Mucosa of gallbladder (tissue), 1 donor: ENCODE measurements at regions not wholly inside any gene's neighbourhood (a gene's known extent, or its start where the extent isn't known, plus 50 kb on each side); places are given as distances from the start of the nearest gene placed in this dataset.
"Not testable (repeated sequence)": the region's sequence is repeated elsewhere in the genome, so short reads cannot be mapped to it uniquely, and the experiment has no call there.

Experiments
- DNase-seq: peaks from one replicate; pipeline ENCODE4 v3.0.0-alpha.2; 2020; ENCODE audit warnings: low spot score
- donor health status: DM: no; HTN: no; CAD: no.

- DNase-seq, result no peak
Measured at GRCh38 chr1:90824551-90824950, 107.4 kb upstream of the BARHL2 start.

GRCh38 chr1:90823686-90824085, 106.6 kb upstream of the BARHL2 start:
- no peak for DNase-seq

- DNase-seq, result no peak
Measured at GRCh38 chr1:90821788-90822359, 104.8 kb upstream of the BARHL2 start.

- no peak for DNase-seq
Measured at GRCh38 chr1:90821152-90821787, 104.2 kb upstream of the BARHL2 start.

GRCh38 chr1:90820745-90821144, 103.6 kb upstream of the BARHL2 start:
- no peak for DNase-seq

- no peak for DNase-seq
Measured at GRCh38 chr1:90817399-90817798, 100.3 kb upstream of the BARHL2 start.

GRCh38 chr1:90812237-90812636, 95.1 kb upstream of the BARHL2 start:
- DNase-seq, result not testable (repeated sequence)

- not testable (repeated sequence) for DNase-seq
Measured at GRCh38 chr1:90811444-90811950, 94.4 kb upstream of the BARHL2 start.

- DNase-seq, result no peak
Measured at GRCh38 chr1:90810681-90811080, 93.6 kb upstream of the BARHL2 start.

- no peak for DNase-seq
Measured at GRCh38 chr1:90809996-90810395, 92.9 kb upstream of the BARHL2 start.

GRCh38 chr1:90809093-90809492, 92.0 kb upstream of the BARHL2 start:
- no peak for DNase-seq

GRCh38 chr1:90807329-90807728, 90.2 kb upstream of the BARHL2 start:
- DNase-seq, result no peak

GRCh38 chr1:90802622-90803021, 85.5 kb upstream of the BARHL2 start:
- DNase-seq, result no peak

- no peak for DNase-seq
Measured at GRCh38 chr1:90800012-90800717, 83.1 kb upstream of the BARHL2 start.

- DNase-seq, result no peak
Measured at GRCh38 chr1:90799326-90799725, 82.2 kb upstream of the BARHL2 start.

- no peak for DNase-seq
Measured at GRCh38 chr1:90798883-90799282, 81.8 kb upstream of the BARHL2 start.

- no peak for DNase-seq
Measured at GRCh38 chr1:90798344-90798743, 81.2 kb upstream of the BARHL2 start.

- DNase-seq, result no peak
Measured at GRCh38 chr1:90795431-90795830, 78.3 kb upstream of the BARHL2 start.

GRCh38 chr1:90786709-90787108, 69.6 kb upstream of the BARHL2 start:
- no peak for DNase-seq

- no peak for DNase-seq
Measured at GRCh38 chr1:90784186-90784847, 67.2 kb upstream of the BARHL2 start.

GRCh38 chr1:90783181-90783580, 66.1 kb upstream of the BARHL2 start:
- DNase-seq, result no peak

- DNase-seq, result no peak
Measured at GRCh38 chr1:90782046-90782445, 64.9 kb upstream of the BARHL2 start.

GRCh38 chr1:90781534-90781933, 64.4 kb upstream of the BARHL2 start:
- no peak for DNase-seq
